HFF-Myc (cell line): ENCODE measurements at regions not wholly inside any gene's neighbourhood (a gene's known extent, or its start where the extent isn't known, plus 50 kb on each side); places are given as distances from the start of the nearest gene placed in this dataset.

Source experiments
- DNase-seq: peaks from one replicate; pipeline ENCODE4 v3.0.0-alpha.2; 2011; ENCODE audit warnings: low read depth; ENCODE audit errors: extremely low read depth
- H3K4me3 ChIP-seq: replicated peaks from 2 replicates; pipeline ENCODE4 v1.5.1; 2011; ENCODE audit warnings: low read depth, mild to moderate bottlenecking, control low read depth, low read length
- TF ChIP-seq, protein P1 (sequence below): IDR thresholded peaks from 2 replicates; pipeline ENCODE4 v1.5.1; 2012; ENCODE audit warnings: mild to moderate bottlenecking, low read depth, low read length, control low read depth; ENCODE audit errors: missing control alignments

- H3K4me3 ChIP-seq, result no peak overlapping the region
- DNase-seq, result no peak
- TF ChIP-seq, protein P1, sequence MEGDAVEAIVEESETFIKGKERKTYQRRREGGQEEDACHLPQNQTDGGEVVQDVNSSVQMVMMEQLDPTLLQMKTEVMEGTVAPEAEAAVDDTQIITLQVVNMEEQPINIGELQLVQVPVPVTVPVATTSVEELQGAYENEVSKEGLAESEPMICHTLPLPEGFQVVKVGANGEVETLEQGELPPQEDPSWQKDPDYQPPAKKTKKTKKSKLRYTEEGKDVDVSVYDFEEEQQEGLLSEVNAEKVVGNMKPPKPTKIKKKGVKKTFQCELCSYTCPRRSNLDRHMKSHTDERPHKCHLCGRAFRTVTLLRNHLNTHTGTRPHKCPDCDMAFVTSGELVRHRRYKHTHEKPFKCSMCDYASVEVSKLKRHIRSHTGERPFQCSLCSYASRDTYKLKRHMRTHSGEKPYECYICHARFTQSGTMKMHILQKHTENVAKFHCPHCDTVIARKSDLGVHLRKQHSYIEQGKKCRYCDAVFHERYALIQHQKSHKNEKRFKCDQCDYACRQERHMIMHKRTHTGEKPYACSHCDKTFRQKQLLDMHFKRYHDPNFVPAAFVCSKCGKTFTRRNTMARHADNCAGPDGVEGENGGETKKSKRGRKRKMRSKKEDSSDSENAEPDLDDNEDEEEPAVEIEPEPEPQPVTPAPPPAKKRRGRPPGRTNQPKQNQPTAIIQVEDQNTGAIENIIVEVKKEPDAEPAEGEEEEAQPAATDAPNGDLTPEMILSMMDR, result no peak
These were observed 519.5 kb downstream of the RWDD3 start for GRCh38 chr1:95753382-95754016.

GRCh38 chr1:95754412-95754811 is 520.4 kb downstream of the RWDD3 start:
- DNase-seq, result no peak
- H3K4me3 ChIP-seq, result no peak overlapping the region
- TF ChIP-seq, protein P1, result no peak

GRCh38 chr1:95766036-95766435 is 532.0 kb downstream of the RWDD3 start:
- H3K4me3 ChIP-seq, result no peak overlapping the region
- TF ChIP-seq, protein P1, result no peak
- no peak for DNase-seq

GRCh38 chr1:95770581-95770980 is 536.6 kb downstream of the RWDD3 start:
- TF ChIP-seq, protein P1, result no peak
- no peak for DNase-seq
- H3K4me3 ChIP-seq, result no peak overlapping the region

DNA sequence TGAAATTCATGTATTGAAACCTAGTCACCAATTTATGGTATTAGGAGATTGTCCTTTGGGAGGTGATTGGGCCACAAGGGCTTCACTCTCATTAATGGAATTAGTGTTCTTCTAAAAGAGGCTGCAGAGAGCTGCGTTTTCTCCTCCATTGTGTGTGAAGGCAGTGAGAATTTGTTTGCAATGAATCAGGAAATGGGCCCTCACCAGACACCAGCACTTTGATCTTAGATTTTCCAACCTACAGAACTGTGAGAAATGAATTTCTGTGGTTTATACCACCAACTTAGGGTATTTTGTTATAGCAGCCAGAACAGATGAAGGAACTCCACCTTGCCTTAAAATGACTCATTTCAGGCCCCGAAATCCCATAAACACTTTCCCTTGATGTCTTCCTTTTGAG is 544.2 kb downstream of the RWDD3 start:
- TF ChIP-seq, protein P1, result no peak

DNA sequence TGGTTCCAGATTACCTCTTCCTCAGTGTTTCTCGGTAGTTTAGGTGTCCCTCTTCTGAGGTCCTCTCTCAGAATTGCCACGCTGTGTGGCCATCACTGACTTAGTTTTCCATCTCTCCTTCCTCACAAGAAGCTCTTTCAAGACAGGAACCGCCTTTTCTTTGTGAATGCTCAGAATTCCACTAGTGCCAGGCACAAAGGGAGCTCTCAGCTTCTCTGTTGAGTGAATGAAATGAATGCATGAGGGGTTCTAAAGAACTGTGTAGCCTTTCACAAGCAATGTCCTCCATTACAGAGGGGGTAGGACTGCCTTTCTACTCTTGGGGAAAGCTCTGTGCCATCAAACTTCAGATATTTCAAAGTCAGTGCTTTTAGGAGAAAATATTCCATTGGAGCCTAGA is 546.8 kb downstream of the RWDD3 start:
- TF ChIP-seq, protein P1, result no peak
- H3K4me3 ChIP-seq, result no peak overlapping the region
- no peak for DNase-seq

More for the DNA sequence above, 544.2 kb downstream of the RWDD3 start:
- no peak overlapping the region for H3K4me3 ChIP-seq
- no peak for DNase-seq

- TF ChIP-seq, protein P1, result no peak
- no peak overlapping the region for H3K4me3 ChIP-seq
- DNase-seq, result no peak
These were observed 556.1 kb downstream of the RWDD3 start for GRCh38 chr1:95790136-95790535.
